ENCODE measurements at regions not wholly inside any gene's neighbourhood (a gene's known extent, or its start where the extent isn't known, plus 50 kb on each side); places are given as distances from the start of the nearest gene placed in this dataset.

GRCh38 chr18:37873416-37873815 lies 307.8 kb upstream of the CELF4 start:
- TF ChIP-seq CTCF (IDR thresholded peaks at IDR 0.05): no peak
- no peak for TF ChIP-seq POLR2A (IDR thresholded peaks at IDR 0.05)

All from sigmoid colon (tissue), 3 donors.